ENCODE measurements at regions not wholly inside any gene's neighbourhood (a gene's known extent, or its start where the extent isn't known, plus 50 kb on each side); places are given as distances from the start of the nearest gene placed in this dataset.

DNA sequence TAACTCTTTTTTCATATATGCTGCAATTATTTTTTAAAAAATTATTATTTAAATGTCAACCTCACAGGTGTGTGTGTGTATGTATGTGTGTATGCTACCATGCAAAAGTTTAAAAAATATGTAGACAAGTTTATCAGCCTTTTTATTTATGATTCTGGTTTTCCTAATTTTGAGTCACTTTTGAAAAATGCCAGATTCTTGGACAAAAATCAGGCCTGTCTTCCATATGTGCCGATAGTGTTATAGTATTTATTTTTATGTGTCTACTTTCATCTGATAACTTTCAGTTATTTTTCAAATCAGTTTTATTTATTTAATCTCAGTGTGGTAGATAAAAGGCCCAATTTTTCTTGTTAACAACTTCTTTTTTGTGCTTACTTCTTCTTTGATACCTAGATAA, 176.2 kb downstream of the RDH14 start:
- intact Hi-C loops (cut with micrococcal nuclease), result no loop called here

DNA sequence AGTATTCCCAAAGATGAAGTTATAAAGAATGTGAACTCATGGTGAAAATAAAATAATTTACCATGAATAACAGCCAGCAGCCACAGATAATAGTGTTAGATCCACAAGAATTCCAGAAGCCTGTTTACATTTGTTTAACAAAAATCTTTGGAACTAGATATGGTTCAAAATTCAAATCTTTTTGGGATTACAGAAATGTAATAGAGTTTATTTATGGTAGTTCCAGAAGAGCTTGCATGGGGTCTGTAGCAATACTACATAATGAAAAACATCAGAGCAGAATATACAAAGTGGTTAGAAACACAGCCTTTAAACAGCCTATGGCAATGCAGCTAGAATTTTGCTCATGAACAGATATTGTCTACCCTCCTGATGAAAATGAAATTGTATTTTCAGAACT, 179.1 kb downstream of the RDH14 start:
- intact Hi-C loops (cut with micrococcal nuclease), result no loop called here

DNA sequence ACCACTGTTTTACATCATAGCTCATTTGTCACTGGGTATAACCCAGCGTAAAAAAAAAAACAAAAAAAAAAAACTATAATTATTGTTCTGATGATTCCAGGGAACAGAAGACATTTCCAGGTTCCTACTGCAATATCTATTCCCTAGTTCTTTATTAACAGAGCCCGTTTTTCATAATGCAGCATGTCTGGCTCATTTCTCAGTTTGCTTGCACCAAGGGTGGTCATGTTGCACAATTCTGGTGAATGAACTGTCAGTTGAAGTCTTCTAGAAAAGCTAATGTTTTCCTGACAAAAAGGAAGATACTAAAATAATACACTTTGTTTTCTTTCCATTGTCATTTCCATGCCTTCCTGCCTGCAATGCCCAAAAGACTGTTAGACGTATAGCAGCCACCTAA, 180.1 kb downstream of the RDH14 start:
- intact Hi-C loops (cut with micrococcal nuclease), result no loop called here

DNA sequence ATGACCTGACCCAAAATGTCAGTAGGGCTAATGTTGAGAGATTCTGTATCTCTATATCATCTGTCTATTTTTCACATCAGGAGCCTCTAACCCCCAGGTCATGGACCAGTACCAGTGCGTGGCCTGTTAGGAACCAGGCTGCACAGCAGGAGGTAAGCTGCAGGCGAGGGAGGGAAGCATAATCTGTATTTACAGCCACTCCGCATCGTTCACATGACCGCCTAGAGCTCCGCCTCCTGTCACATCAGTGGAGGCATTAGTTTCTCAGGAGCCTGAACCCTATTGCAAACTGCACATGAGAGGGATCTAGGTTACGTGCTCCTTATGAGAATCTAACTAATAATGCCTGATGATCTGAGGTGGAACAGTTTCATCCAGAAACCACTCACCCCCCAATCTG, 180.6 kb downstream of the RDH14 start:
- intact Hi-C loops (cut with micrococcal nuclease), result no loop called here

DNA sequence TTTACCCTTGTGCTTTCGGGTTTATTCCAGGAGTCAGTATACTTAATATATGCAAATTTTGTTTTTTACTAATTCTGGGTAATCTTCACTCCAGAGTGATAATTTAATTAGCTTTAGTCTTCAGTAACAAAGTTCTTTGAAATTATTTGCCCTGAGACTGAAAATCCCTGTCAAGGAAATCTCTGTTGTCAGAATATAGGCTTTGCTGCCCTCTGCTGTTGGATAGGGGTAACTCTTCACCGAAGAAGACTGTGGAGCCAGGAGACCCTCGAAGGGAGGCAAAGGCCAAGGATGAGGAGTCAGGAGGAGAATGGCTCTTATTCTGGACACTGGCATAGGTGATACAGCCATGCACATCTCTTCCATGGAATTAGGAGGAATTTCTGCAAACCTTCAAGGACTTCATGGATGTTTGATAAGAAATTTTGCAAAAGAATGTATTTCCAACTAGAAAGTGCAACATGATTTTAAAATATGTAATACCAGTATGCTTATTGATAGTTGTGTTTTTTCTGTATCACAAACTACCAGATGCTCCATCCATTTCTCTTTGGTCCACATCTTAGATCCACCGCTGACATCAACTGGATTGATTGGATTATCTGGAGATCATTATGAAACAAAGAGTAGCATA, 182.3 kb downstream of the RDH14 start:
- intact Hi-C loops (cut with micrococcal nuclease), result no loop called here

DNA sequence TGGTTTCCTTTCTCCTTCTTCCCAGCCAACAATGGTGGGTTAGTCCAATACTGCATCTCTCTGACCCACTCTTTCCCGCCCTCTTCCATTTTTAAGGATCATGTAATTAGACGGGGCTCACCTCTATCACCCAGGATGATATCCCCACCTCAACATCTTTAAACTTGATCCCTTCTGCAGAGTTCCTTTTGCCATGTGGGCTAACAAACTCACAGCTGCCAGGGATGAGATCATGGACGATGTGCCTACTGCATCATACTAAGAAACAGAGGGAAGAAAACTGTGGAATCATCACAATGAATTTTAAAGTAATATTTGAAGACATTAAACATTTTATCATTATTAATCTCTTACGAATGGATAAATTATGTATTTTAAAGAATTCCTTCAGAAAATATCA, 183.5 kb downstream of the RDH14 start:
- intact Hi-C loops (cut with micrococcal nuclease), result no loop called here

DNA sequence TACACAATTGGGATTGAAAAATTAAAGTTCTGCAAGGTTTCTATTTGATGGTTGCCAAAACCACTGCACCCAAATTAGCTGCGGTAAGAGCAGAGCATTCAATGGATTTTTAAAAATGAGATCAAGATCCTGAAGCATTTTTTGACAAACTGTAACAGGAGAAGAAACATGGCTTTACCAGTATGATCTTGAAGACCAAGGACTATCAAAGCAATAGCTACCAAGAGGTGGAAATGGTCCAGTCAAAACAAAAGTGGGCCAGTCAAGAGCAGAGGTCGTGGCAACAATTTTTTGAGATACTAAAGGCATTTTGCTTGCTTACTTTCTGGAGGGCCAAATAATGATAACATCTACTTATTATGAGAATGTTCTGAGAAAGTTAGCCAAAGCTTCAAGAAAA, 186.8 kb downstream of the RDH14 start:
- intact Hi-C loops (cut with micrococcal nuclease), result no loop called here

DNA sequence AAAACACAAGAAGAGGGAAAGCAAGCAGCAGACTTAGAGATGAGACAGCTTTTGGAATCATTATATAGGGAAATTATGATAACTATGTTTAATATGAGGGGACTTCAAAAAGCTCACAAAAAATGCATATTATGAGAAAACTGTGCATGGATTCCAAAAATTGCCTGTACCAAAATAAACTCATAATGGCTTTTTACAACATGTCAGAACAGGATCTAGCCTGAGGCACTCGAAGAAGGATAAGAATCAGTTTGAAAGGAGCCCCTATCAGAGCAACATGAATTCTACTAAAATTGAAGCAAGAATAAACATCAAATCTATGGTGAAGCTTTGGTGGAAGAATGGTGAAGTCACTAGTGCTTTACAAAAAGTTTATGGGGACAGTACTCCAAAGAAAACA, 187.4 kb downstream of the RDH14 start:
- intact Hi-C loops (cut with micrococcal nuclease), result no loop called here

DNA sequence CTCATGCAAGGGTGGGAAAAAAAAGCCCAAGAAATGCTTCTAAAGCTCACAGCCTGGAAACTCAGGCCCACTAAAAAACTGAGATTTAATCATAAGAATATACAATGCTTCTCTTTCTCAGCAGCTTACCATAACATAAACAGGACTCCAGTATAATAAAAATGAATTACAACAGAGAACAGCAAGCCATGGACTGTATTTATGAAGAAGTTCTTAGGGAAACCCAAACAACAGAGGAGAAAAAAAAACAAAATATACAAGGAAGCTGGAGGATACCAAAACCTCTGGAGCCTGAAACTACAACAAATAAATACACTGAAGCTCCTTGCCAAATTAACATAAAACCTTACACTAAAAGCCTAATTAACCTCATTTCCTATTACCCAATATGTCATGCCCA, 187.8 kb downstream of the RDH14 start:
- intact Hi-C loops (cut with micrococcal nuclease), result no loop called here

DNA sequence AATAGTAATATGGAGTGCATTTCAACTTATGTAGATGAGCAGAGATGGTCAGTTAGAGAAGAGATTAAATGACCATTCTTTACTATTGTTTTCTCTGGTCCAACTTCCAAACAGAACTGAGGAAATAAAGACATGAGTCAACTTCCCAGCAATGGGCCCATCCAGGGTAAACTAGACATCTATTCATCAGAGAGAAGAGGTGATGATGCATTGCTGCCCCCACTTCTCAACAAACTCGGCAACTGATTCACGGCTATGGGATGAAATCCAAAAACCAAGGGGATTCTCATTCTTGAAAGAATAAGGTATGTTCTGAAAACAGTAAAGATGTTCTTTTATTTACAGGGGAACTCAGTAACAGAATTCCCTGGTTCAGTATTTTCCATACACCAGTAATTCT, 190.7 kb downstream of the RDH14 start:
- intact Hi-C loops (cut with micrococcal nuclease), result no loop called here

DNA sequence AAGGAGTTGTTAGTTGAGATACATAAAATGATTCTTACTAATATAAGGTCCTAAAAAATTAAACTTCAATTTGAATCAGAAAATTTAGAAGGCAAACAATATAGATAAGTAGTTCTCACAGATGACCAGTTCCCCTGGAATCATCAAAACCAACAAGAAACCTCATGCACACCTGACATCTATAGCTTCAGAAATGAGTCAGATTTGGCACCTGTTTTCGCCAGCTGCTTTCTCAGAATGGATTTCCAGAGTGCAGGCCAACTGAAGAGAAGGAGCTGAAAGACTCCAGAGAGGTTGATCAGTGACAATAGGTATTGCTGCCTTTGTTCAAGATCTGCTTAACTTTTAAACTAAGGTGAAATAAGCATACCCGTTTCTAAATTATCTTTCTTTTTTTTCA, 192.4 kb downstream of the RDH14 start:
- intact Hi-C loops (cut with micrococcal nuclease), result no loop called here

DNA sequence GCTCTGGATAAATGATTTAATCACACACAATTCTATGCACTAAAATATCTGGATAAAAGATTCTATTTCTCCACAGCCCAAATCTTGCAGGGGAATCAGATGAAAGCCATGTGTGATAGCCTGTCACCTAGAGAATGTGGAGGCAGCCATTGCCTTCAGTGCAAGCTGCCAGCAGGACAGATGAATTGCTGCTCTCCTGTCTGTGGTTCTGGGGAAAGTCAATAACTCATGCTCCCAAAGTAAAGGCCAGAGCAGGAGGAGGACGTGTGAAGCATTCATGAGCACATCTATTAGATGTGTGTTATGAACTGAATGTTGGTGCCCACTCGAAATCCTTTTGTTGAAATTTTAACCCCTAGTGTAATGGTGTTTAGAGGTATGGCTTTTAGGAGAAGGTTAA, 195.1 kb downstream of the RDH14 start:
- intact Hi-C loops (cut with micrococcal nuclease), result no loop called here

DNA sequence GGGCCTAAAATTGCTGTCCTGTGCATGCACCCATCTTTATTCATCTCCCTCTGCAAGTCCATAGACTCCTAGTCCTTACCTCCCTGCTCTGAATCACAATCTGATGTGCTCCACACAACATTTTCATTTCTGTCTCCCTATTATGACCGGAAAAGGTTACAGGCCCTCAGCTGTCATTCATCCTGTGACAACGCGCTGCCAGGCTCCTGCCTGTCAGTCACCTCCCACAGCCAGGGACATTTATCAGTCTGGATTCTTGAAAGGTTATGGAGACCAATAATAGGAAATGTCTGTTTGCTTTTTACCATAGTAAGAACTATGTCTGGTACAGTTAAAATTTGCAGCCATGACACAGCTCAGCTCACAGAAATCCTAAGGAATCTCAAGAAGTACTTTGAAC, 197.1 kb downstream of the RDH14 start:
- intact Hi-C loops (cut with micrococcal nuclease), result no loop called here

DNA sequence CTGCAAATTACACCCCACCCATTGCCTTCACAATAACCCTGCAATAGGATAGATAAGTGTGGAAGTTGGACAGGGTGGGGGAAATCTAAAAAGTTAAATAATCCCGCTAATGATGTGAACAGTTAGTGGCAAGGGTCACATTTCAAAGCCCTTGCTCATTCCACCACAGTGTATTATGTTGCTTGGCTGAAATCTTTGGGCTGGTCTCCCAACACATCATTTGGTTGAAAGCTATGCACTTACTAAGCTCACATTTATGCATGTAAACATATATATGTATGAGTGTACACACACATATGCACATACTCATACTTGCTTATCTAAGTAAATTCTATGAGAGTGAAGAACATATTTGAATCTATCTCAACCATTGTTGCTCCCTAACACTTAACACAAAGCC, 197.8 kb downstream of the RDH14 start:
- intact Hi-C loops (cut with micrococcal nuclease), result no loop called here

DNA sequence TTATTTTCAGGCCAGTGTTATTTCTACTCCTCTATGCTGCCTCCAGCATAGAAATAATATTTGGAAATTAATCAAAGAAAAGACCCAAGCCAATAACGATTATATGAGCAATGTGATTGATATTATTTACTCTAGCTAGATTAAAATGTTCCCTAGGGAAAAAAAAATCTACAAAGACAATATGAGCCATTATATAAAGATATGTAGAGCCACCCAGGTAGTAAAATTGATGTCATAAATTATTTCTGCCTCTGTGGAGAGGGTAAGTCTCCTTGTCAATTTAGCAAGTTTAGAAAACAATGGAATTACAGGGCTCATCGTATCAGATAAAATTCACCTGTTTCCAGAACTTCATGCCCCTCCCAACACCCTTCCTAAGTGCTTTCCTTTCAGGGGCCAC, 202.9 kb downstream of the RDH14 start:
- intact Hi-C loops (cut with micrococcal nuclease), result no loop called here

DNA sequence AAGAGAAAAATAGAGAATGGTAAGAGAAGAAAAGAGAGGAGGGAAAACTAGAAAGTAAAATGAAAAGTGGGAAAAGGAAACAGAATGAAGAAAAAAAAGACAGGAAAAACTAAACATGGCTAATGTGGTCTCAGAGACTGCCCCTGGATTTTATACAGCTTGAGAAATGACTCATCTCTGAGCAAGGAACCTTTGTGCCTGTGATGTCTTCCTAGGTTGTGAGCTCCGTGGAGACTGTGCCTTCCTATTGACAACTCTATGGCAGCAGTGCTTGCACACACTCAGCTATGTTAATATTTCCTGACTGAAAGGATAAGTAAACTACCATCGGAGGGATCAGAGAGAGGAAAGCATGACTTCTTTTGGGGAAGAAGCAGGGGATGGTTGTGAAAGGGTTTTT, 203.8 kb downstream of the RDH14 start:
- intact Hi-C loops (cut with micrococcal nuclease), result no loop called here

DNA sequence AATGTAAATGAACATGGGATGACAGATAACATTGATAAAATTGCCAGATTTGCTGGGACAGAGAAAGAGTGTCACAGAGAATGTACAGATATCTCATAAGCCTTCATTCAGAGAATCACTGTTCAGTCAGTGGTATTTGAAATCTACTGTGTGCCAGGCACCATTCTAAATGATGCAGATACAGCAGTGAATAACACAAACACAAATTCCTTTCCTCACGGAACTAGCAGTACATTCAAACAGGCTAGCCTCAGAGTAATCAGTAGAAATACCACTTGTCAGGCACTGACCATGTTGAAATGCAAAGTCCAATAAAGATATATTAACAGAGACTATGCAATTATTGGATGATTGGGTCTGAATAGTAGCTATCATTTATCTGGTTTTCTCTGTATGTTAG, 211.0 kb downstream of the RDH14 start:
- intact Hi-C loops (cut with micrococcal nuclease), result no loop called here

DNA sequence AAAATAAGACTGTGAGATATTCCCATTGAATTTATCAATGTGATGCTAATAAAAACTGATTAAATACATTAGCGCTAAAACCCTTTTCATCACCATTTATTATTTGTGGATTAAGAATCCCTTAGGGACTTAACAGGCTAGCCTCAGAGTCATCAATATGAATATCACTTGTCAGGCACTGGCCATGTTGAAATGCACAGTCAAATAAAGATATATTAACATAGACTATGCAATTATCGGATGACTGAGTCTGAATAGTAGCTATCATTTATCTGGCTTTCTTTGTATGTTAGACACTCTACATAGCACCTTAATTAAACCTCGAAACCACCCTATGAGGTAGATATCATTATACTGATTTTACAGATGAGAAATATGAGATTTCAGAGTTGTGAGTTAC, 213.6 kb downstream of the RDH14 start:
- intact Hi-C loops (cut with micrococcal nuclease), result no loop called here

DNA sequence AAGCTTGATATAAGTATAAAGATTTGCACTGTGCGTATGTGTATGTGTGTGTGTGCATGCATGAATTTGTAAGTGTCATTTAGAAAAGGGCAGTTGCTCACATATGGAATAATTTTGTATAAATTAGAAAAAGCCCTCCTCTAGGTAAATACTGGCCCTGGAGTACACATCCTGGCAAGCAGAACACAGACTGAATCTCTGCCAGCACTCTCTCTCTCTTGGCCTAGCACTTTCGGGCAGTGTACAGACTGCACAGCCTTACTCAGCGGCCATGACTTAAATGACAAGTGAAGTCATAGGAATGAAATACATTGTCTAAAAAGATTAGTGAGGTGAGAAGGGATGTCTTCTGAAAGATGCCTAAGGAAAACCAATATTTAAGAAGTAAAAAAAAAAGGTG, 214.1 kb downstream of the RDH14 start:
- intact Hi-C loops (cut with micrococcal nuclease), result no loop called here

DNA sequence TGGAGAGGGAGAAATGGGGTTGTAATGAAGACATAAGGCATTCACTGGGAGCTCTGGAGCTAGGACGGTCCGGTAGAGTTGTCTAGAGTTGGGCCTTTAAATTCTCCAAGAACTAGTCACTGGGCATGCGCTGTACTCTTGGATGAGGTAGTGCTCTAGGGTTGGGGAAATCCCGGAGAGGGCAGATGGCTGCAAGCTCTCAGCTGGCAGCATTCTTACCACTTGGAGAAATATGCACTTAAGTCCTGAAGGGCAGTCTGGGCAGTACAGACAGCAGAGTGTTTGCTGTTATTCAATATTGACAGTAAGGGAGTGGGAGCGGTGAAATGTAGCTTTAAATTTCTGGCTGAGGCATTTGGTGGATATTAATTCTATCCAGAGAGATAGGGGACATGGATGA, 214.6 kb downstream of the RDH14 start:
- intact Hi-C loops (cut with micrococcal nuclease), result no loop called here

DNA sequence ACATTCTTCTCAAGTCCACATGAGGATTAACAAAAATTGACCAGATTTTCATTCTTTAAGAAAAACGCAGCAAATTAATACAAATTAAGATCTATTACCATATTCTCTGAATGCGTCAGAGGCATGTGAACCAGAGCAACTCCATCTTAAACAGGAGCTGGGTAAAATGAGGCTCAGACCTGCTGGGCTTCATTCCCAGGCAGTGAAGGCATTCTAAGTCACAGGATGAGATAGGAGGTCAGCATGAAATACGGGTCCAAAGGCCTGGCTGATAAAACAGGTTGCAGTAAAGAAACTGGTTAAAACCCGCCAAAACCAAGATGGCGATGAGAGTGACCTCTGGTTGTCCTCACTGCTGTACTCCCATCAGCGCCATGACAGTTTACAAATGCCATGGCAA, 217.6 kb downstream of the RDH14 start:
- intact Hi-C loops (cut with micrococcal nuclease), result no loop called here

DNA sequence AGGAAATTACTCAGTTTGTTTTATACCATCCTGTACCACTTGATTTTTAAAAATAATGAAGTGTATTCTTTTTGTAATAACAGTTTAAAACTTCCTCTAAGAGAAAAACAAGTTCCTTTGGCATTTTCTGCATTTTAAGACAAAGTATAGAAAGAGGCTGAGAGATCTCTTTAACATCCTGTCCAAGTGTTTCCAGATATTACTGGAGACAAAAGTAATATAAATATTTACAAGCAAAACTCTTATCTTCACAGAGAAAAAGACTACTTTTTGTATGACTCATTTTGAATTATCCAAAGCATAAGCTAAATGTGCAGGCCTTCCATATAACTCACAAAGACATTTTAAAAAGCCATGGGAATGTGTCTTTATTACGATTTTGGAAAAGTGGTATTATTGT, 221.1 kb downstream of the RDH14 start:
- intact Hi-C loops (cut with micrococcal nuclease), result no loop called here

DNA sequence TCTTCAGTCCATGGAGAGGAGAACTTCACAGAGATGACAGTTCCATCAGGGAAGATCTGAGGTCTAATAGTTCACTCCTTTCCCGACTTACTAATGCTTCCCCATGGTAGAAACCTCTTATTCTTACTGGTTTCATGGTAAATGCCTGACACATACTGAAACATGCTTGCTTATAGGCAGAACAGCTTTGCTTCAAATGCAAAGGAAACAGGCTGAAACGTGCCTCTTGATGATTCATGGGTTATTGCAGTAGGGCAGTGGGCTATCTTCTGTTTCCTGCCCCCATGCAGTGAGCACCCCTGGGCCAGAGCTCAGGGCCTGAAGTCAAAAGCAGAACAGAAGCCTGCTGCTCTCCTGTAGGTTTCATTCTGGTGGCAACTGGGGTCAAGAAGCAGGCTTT, 223.5 kb downstream of the RDH14 start:
- intact Hi-C loops (cut with micrococcal nuclease), result no loop called here

DNA sequence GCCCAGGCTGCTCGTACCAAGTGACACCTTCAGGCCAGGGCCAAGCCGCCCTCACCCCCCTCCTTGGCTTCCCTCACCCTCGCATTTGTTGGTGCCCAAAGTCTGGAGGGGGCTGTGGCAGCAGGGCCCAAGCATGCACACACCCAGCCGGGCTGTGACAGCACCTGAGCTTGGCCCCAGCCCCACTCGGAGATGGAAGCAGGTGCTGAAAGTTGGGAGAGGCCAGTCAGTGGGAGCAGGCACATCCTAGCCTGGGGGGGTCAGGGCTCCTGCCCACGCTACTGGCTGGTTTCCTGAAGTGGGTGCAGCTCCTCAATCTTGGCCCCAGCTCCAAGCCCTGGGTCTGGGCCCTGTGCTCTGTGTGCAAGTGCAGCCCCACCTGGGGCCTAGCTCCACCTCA, 228.0 kb downstream of the RDH14 start:
- intact Hi-C loops (cut with micrococcal nuclease), result no loop called here

Data from T-helper 2 cell treated with Interferon-gamma antibody and Interleukin-4, amounts not matched to agents 100 ng/mL and 5 ng/mL, for 36 hours (primary cell).